HFFc6 (cell line): ENCODE measurements at regions not wholly inside any gene's neighbourhood (a gene's known extent, or its start where the extent isn't known, plus 50 kb on each side); places are given as distances from the start of the nearest gene placed in this dataset.

Experiments used
- DNase-seq: peaks from one replicate; pipeline ENCODE4 v3.0.0-alpha.2; 2018
- H3K27ac Mint-ChIP-seq: 2 replicates; pipeline ENCODE4 v1.8.0; 2020; ENCODE audit warnings: mild to moderate bottlenecking, mixed read lengths
- H3K27me3 Mint-ChIP-seq: 2 replicates; pipeline ENCODE4 v1.8.0; 2021; ENCODE audit warnings: mild to moderate bottlenecking, moderate library complexity, mixed read lengths; ENCODE audit not compliant: insufficient read depth
- H3K36me3 Mint-ChIP-seq: 2 replicates; pipeline ENCODE4 v1.8.0; 2021; ENCODE audit warnings: low read depth, mixed read lengths
- H3K4me1 Mint-ChIP-seq: 2 replicates; pipeline ENCODE4 v1.8.0; 2020; ENCODE audit warnings: low read depth, mixed read lengths
- H3K4me3 Mint-ChIP-seq: 2 replicates; pipeline ENCODE4 v1.8.0; 2020; ENCODE audit warnings: mild to moderate bottlenecking, moderate library complexity, mixed read lengths
- H3K9me3 Mint-ChIP-seq: 2 replicates; pipeline ENCODE4 v1.8.0; 2020; ENCODE audit warnings: mild to moderate bottlenecking, mixed read lengths
- CTCF ChIP-seq: fragments of 200-600 bp; sonication (generic); IDR thresholded peaks from 2 replicates; pipeline ENCODE4 v1.5.0; 2021; ENCODE audit warnings: antibody characterized with exemption, mild to moderate bottlenecking

GRCh38 chr2:129336276-129336675, 643.2 kb upstream of the RAB6C start:
- H3K9me3 Mint-ChIP-seq: peaks cover 53% of the 10 kb centered on the region
- H3K4me1 Mint-ChIP-seq: no peaks in the 10 kb centered on the region
- no peak overlapping the region for H3K27ac Mint-ChIP-seq
- DNase-seq: no peak
- no peaks in the 10 kb centered on the region for H3K36me3 Mint-ChIP-seq
- no peak for TF ChIP-seq CTCF
- H3K27me3 Mint-ChIP-seq: no peaks in the 10 kb centered on the region
- H3K4me3 Mint-ChIP-seq: no peak overlapping the region

GRCh38 chr2:129337076-129337475, 642.4 kb upstream of the RAB6C start:
- TF ChIP-seq CTCF: no peak
- Mint-ChIP-seq H3K4me3 (no peak overlapping the region), H3K36me3 (peaks cover 4% of the 10 kb centered on the region), H3K4me1 (no peaks in the 10 kb centered on the region), H3K9me3 (peaks cover 55% of the 10 kb centered on the region), H3K27me3 (no peaks in the 10 kb centered on the region), H3K27ac (no peak overlapping the region)
- no peak for DNase-seq

GRCh38 chr2:129345540-129345939, 633.9 kb upstream of the RAB6C start:
- no peaks in the 10 kb centered on the region for H3K4me1 Mint-ChIP-seq
- H3K4me3 Mint-ChIP-seq: no peak overlapping the region
- TF ChIP-seq CTCF: no peak
- peaks cover 35% of the 10 kb centered on the region for H3K9me3 Mint-ChIP-seq
- no peaks in the 10 kb centered on the region for H3K27me3 Mint-ChIP-seq
- DNase-seq: no peak
- H3K36me3 Mint-ChIP-seq: peaks cover 5% of the 10 kb centered on the region
- no peak overlapping the region for H3K27ac Mint-ChIP-seq

GRCh38 chr2:129347486-129348217, 631.8 kb upstream of the RAB6C start:
- H3K9me3 Mint-ChIP-seq: peaks cover 38% of the 10 kb centered on the region
- no peak overlapping the region for H3K27ac Mint-ChIP-seq
- no peak for TF ChIP-seq CTCF
- no peaks in the 10 kb centered on the region; the same call in 1 of the 2 replicates for H3K27me3 Mint-ChIP-seq
- H3K4me3 Mint-ChIP-seq: no peak overlapping the region
- H3K4me1 Mint-ChIP-seq: no peaks in the 10 kb centered on the region
- no peaks in the 10 kb centered on the region for H3K36me3 Mint-ChIP-seq
- DNase-seq: no peak

GRCh38 chr2:129354631-129355030, 624.8 kb upstream of the RAB6C start:
- TF ChIP-seq CTCF: no peak
- Mint-ChIP-seq H3K27ac (no peak overlapping the region), H3K9me3 (peaks cover 75% of the 10 kb centered on the region), H3K4me3 (no peak overlapping the region), H3K27me3 (no peaks in the 10 kb centered on the region; the same call in 1 of the 2 replicates), H3K4me1 (no peaks in the 10 kb centered on the region), H3K36me3 (peaks cover 11% of the 10 kb centered on the region)
- no peak for DNase-seq
